SK-N-SH (cell line): ENCODE measurements at regions not wholly inside any gene's neighbourhood (a gene's known extent, or its start where the extent isn't known, plus 50 kb on each side); places are given as distances from the start of the nearest gene placed in this dataset.
"Not testable (repeated sequence)": the region's sequence is repeated elsewhere in the genome, so short reads cannot be mapped to it uniquely, and the experiment has no call there.

Experiments used
- CTCF ChIA-PET: fragments of 300-600, 350-600 bp; formaldehyde crosslinking; extraction: SDS; loops from one replicate; lab custom pipeline; 2021; lab: Yijun Ruan, JAX
- POLR2A ChIA-PET: fragments of 350-600 bp; sonication (Branson Sonifier 250); formaldehyde crosslinking; extraction: SDS; loops from one replicate; lab custom pipeline; 2020; ENCODE audit warnings: antibody characterized with exemption, inconsistent platforms; lab: Yijun Ruan, JAX
- DNase-seq: peaks from one replicate; pipeline ENCODE4 v3.0.0; 2012
- H2AFZ ChIP-seq: fragments of 200-600 bp; sonication (generic); 2 replicates; pipeline ENCODE4 v1.8.1; 2016; ENCODE audit warnings: antibody characterized with exemption, mild to moderate bottlenecking, low read depth
- H3F3A ChIP-seq: fragments of 200-600 bp; sonication (generic); replicated peaks from 2 replicates; pipeline ENCODE3; 2016; ENCODE audit warnings: antibody characterized with exemption, mild to moderate bottlenecking; ENCODE audit not compliant: insufficient read depth
- H3K27ac ChIP-seq, 2 experiments: fragments of 200-500 bp in 1 of 2; fragments of 200-600 bp in 1 of 2; sonication (Bioruptor generic) in 1 of 2; sonication (generic), shearing (Covaris generic) in 1 of 2; 2 replicates each; pipeline versions ENCODE4 v1.5.1 to v1.6.1; 2014 to 2016; ENCODE audit warnings: low read depth in 2 of 2, inconsistent platforms in 1 of 2, low read length in 1 of 2, mild to moderate bottlenecking in 1 of 2, mixed read lengths in 1 of 2
- H3K27me3 ChIP-seq: fragments of 200-600 bp; sonication (generic), shearing (Covaris generic); 2 replicates; pipeline ENCODE4 v1.6.1; 2016; ENCODE audit warnings: mixed run types; ENCODE audit not compliant: insufficient read depth
- H3K36me3 ChIP-seq, 2 experiments: fragments of 200-500 bp in 1 of 2; fragments of 200-600 bp in 1 of 2; sonication (Bioruptor generic) in 1 of 2; sonication (generic) in 1 of 2; replicated peaks in 1 of 2; 2 replicates each; pipeline versions ENCODE3 to v1.5.1; 2014 to 2016; ENCODE audit warnings: low read length in 1 of 2, mild to moderate bottlenecking in 1 of 2; ENCODE audit not compliant: insufficient read depth in 2 of 2, control insufficient read depth in 1 of 2
- H3K4me1 ChIP-seq, 2 experiments: fragments of 200-500 bp in 1 of 2; fragments of 200-600 bp in 1 of 2; sonication (Bioruptor generic) in 1 of 2; sonication (generic), shearing (Covaris generic) in 1 of 2; 2 replicates each; pipeline versions ENCODE4 v1.5.1 to v1.6.1; 2014 to 2016; ENCODE audit warnings: low read depth in 1 of 2, low read length in 1 of 2, mixed run types in 1 of 2; ENCODE audit not compliant: insufficient read depth in 2 of 2, control insufficient read depth in 1 of 2
- H3K4me2 ChIP-seq: fragments of 200-600 bp; sonication (generic), shearing (Covaris generic); 2 replicates; pipeline ENCODE4 v1.6.1; 2017; ENCODE audit warnings: mixed run types
- H3K4me3 ChIP-seq, 2 experiments: fragments of 200-500 bp in 1 of 2; fragments of 200-600 bp in 1 of 2; sonication (Bioruptor generic) in 1 of 2; sonication (generic), shearing (Covaris generic) in 1 of 2; 2 replicates each; pipeline versions ENCODE4 v1.5.1 to v1.8.1; 2014 to 2016; ENCODE audit warnings: low read depth in 2 of 2, inconsistent platforms in 1 of 2, low read length in 1 of 2, mild to moderate bottlenecking in 1 of 2, mixed read lengths in 1 of 2, moderate library complexity in 1 of 2
- H3K79me2 ChIP-seq: fragments of 200-600 bp; sonication (generic); 2 replicates; pipeline ENCODE4 v1.8.1; 2017; ENCODE audit warnings: mild to moderate bottlenecking; ENCODE audit not compliant: insufficient read depth
- H3K9ac ChIP-seq: fragments of 200-600 bp; sonication (generic); 2 replicates; pipeline ENCODE4 v1.6.1; 2017; ENCODE audit warnings: mixed run types
- H3K9me2 ChIP-seq: fragments of 200-600 bp; sonication (generic); 2 replicates; pipeline ENCODE4 v1.6.1; 2017; ENCODE audit warnings: mixed run types
- H3K9me3 ChIP-seq: fragments of 200-600 bp; sonication (generic); 2 replicates; pipeline ENCODE4 v1.6.1; 2017; ENCODE audit warnings: mixed run types, mild to moderate bottlenecking, moderate library complexity
- H4K20me1 ChIP-seq: fragments of 200-600 bp; sonication (generic); 2 replicates; pipeline ENCODE4 v1.6.1; 2017; ENCODE audit warnings: mild to moderate bottlenecking, mixed run types; ENCODE audit not compliant: insufficient read depth
- FOSL2 ChIP-seq: IDR thresholded peaks from 2 replicates; pipeline ENCODE4 v1.4.0; 2012; ENCODE audit warnings: low read depth, mild to moderate bottlenecking, moderate library complexity, borderline replicate concordance
- GABPA ChIP-seq: IDR thresholded peaks from 2 replicates; pipeline ENCODE4 v1.4.0; 2012; ENCODE audit warnings: low read depth, mild to moderate bottlenecking
- GATA2 ChIP-seq: sonication (generic); formaldehyde crosslinking; IDR thresholded peaks from 2 replicates; pipeline ENCODE4 v1.5.0; 2020; ENCODE audit warnings: mild to moderate bottlenecking, missing genetic modification reagents
- NRF1 ChIP-seq: IDR thresholded peaks from 2 replicates; pipeline ENCODE4 v1.6.1; 2012; ENCODE audit warnings: low read depth, mild to moderate bottlenecking, low read length
- RAD21 ChIP-seq: IDR thresholded peaks from 2 replicates; pipeline ENCODE4 v1.6.1; 2012; ENCODE audit warnings: mild to moderate bottlenecking, low read length
- SIN3A ChIP-seq: IDR thresholded peaks from 2 replicates; pipeline ENCODE4 v1.6.1; 2012; ENCODE audit warnings: low read depth, mild to moderate bottlenecking, low read length, moderate library complexity, borderline replicate concordance
- TAF1 ChIP-seq: IDR thresholded peaks from 2 replicates; pipeline ENCODE4 v1.6.1; 2012; ENCODE audit warnings: low read depth, mild to moderate bottlenecking, low read length, moderate library complexity, borderline replicate concordance
- YY1 ChIP-seq: IDR thresholded peaks from 2 replicates; pipeline ENCODE4 v1.4.0; 2012; ENCODE audit warnings: low read depth, mild to moderate bottlenecking
- WGBS: methylation state at CpG from one replicate; pipeline ENCODE4 v1.1.6; 2017; ENCODE audit warnings: low lambda C conversion rate; 5-methylcytosine and 5-hydroxymethylcytosine counted together
- TF ChIP-seq, protein P1 (sequence below): IDR thresholded peaks from 2 replicates; pipeline ENCODE4 v1.4.0; 2012; ENCODE audit warnings: low read depth, borderline replicate concordance
- TF ChIP-seq, protein P2 (sequence below): IDR thresholded peaks from 2 replicates; pipeline ENCODE4 v1.6.1; 2012; ENCODE audit warnings: mild to moderate bottlenecking, low read depth, low read length, moderate library complexity

DNA sequence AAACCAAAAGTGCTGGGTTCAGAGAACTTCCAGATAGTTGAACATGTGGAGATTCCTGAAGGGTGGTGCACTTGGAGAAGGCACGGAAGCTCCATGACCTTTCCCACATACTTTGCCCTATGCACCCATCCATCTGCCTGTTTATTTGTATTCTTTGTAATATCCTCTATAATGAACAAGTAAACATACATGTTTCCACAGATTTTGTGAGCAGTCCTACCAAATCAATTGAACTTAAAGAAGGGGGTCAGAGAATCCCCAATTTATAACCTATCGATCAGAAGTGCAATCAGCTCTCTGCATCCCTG is 121.4 kb downstream of the ADSS2 start:
- 84% methylated on average over 2 of the region's 2 CpGs for WGBS
- Histone ChIP-seq H3K4me3 (no peak overlapping the region), H3K4me2 (no peak overlapping the region)
- TF ChIP-seq SIN3A (no peak), RAD21 (no peak), TAF1 (no peak), NRF1 (no peak), YY1 (no peak), GABPA (no peak), GATA2 (CRISPR knock-in tag) (no peak), FOSL2 (no peak)
- TF ChIP-seq, protein P1, sequence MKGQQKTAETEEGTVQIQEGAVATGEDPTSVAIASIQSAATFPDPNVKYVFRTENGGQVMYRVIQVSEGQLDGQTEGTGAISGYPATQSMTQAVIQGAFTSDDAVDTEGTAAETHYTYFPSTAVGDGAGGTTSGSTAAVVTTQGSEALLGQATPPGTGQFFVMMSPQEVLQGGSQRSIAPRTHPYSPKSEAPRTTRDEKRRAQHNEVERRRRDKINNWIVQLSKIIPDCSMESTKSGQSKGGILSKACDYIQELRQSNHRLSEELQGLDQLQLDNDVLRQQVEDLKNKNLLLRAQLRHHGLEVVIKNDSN: no peak
- TF ChIP-seq, protein P2, sequence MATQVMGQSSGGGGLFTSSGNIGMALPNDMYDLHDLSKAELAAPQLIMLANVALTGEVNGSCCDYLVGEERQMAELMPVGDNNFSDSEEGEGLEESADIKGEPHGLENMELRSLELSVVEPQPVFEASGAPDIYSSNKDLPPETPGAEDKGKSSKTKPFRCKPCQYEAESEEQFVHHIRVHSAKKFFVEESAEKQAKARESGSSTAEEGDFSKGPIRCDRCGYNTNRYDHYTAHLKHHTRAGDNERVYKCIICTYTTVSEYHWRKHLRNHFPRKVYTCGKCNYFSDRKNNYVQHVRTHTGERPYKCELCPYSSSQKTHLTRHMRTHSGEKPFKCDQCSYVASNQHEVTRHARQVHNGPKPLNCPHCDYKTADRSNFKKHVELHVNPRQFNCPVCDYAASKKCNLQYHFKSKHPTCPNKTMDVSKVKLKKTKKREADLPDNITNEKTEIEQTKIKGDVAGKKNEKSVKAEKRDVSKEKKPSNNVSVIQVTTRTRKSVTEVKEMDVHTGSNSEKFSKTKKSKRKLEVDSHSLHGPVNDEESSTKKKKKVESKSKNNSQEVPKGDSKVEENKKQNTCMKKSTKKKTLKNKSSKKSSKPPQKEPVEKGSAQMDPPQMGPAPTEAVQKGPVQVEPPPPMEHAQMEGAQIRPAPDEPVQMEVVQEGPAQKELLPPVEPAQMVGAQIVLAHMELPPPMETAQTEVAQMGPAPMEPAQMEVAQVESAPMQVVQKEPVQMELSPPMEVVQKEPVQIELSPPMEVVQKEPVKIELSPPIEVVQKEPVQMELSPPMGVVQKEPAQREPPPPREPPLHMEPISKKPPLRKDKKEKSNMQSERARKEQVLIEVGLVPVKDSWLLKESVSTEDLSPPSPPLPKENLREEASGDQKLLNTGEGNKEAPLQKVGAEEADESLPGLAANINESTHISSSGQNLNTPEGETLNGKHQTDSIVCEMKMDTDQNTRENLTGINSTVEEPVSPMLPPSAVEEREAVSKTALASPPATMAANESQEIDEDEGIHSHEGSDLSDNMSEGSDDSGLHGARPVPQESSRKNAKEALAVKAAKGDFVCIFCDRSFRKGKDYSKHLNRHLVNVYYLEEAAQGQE: no peak
- TF ChIP-seq, all 33 proteins: peak for 0
- no peaks in the 10 kb centered on the region for H4K20me1 ChIP-seq
- CTCF ChIA-PET: no interaction called here
- H3K4me1 ChIP-seq: peaks cover 0 to 4% of the 10 kb centered on the region in 2 experiments; a peak in 1 of 4 replicates
- H3K9me3 ChIP-seq: 0 out of 2 replicates have a peak, but pooled peaks cover 15% of the 10 kb centered on the region
- peaks cover 0 to 5% of the 10 kb centered on the region in 2 experiments for H3K36me3 ChIP-seq
- no peak overlapping the region for H2AFZ ChIP-seq
- no peak overlapping the region for H3K9ac ChIP-seq
- POLR2A ChIA-PET: no interaction called here
- H3K9me2 ChIP-seq: no peaks in the 10 kb centered on the region
- DNase-seq: no peak
- no peak overlapping the region for H3K27ac ChIP-seq
- no peaks in the 10 kb centered on the region for H3K79me2 ChIP-seq
- H3F3A ChIP-seq: peaks cover 8% of the 10 kb centered on the region
- H3K27me3 ChIP-seq: no peaks in the 10 kb centered on the region

DNA sequence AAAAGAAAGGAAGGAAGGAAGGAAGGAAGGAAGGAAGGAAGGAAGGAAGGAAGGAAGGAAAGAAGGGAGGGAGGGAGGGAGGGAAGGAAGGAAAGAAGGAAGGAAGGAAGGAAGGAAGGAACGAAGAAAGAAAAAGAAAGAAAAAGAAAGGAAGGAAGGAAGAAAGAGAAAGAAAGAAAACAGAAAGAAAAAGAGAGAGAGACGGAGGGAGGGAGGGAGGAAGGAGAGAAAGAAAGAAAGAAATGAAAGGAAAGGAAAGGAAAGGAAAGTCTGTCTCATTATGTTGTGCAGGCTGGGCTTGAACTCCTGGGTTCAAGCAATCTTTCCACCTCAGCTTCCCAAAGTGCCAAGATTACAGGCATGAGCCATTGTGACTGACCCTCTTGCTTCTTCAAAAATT is 118.9 kb downstream of the ADSS2 start:
- H3K27me3 ChIP-seq, H3K36me3 ChIP-seq, H3K9me3 ChIP-seq, H3K27ac ChIP-seq, H3K4me2 ChIP-seq, DNase-seq, H4K20me1 ChIP-seq, H3K79me2 ChIP-seq, H3K4me1 ChIP-seq, H3K9ac ChIP-seq, H3K4me3 ChIP-seq, H3F3A ChIP-seq, POLR2A ChIA-PET, CTCF ChIA-PET, H3K9me2 ChIP-seq: not testable (repeated sequence)
- H2AFZ ChIP-seq: peak overlapping the region; percentile 72; the same call in 1 of the 2 replicates
- WGBS: 89% methylated on average over 2 of the region's 2 CpGs

DNA sequence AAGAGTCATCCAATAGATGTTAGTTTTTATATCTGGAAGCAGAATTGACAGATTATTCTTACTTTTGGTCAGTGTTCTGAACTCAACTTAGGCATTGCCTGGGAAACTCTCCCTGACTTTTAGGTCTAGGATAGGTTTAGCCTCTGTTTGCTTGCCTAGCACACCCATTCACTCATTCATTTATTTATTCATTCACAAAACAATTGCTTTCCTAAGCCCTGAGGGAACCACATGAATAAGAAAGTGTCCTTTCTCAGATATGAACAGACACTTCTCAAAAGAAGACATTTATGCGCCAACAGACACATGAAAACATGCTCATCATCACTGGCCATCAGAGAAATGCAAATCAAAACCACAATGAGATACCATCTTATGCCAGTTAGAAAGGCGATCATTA is 117.4 kb downstream of the ADSS2 start:
- H3K9me2 ChIP-seq, POLR2A ChIA-PET, H3K4me1 ChIP-seq, H3K27ac ChIP-seq, H3K79me2 ChIP-seq, H3K4me3 ChIP-seq, H3K9me3 ChIP-seq, H3K36me3 ChIP-seq, H3K4me2 ChIP-seq, H4K20me1 ChIP-seq, H3F3A ChIP-seq, CTCF ChIA-PET, H2AFZ ChIP-seq, H3K9ac ChIP-seq, H3K27me3 ChIP-seq, DNase-seq: not testable (repeated sequence)
- 96% methylated on average over 2 of the region's 2 CpGs for WGBS

DNA sequence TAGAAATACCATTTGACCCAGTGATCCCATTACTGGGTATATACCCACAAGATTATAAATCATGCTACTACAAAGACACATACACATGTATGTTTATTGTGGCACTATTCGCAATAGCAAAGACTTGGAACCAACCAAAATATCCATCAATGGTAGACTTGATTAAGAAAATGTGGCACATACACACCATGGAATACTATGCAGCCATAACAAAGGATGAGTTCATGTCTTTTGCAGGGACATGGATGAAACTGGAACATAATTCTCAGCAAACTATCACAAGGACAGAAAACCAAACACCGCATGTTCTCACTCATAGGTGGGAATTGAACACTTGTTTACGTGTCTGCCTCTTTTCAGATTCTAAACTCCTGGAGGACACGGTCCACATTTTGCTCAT is 116.9 kb downstream of the ADSS2 start:
- CTCF ChIA-PET, H2AFZ ChIP-seq, H4K20me1 ChIP-seq, H3K9me2 ChIP-seq, H3K4me3 ChIP-seq, H3K36me3 ChIP-seq, H3K9me3 ChIP-seq, H3F3A ChIP-seq, H3K9ac ChIP-seq, H3K4me2 ChIP-seq, H3K4me1 ChIP-seq, DNase-seq, H3K27me3 ChIP-seq, POLR2A ChIA-PET, H3K79me2 ChIP-seq, H3K27ac ChIP-seq: not testable (repeated sequence)
- WGBS: 94% methylated on average over 4 of the region's 4 CpGs
